Kidney (tissue), 13 donors: ENCODE measurements at regions not wholly inside any gene's neighbourhood (a gene's known extent, or its start where the extent isn't known, plus 50 kb on each side); places are given as distances from the start of the nearest gene placed in this dataset.
"Not testable (repeated sequence)": the region's sequence is repeated elsewhere in the genome, so short reads cannot be mapped to it uniquely, and the experiment has no call there.

Experiments used
- DNase-seq, 5 donors: peaks; one replicate each; pipeline ENCODE4 v3.0.0-alpha.2; 2013 to 2020
- FAIRE-seq: peaks from 2 replicates; lab custom pipeline; 2012; peaks lifted over from hg19 to GRCh38; lab: Jason Lieb, UNC
- H3K27ac ChIP-seq, 2 donors: one replicate each; pipeline ENCODE4 v1.7.0; 2013; ENCODE audit warnings: low read depth in 2 of 2, low read length in 2 of 2, inconsistent platforms in 1 of 2
- H3K27me3 ChIP-seq: one replicate; pipeline ENCODE4 v1.7.1; 2013; ENCODE audit warnings: low read length, inconsistent platforms; ENCODE audit not compliant: control insufficient read depth, insufficient read depth
- H3K36me3 ChIP-seq, 3 donors: one replicate each; pipeline versions ENCODE4 v1.7.0 to v1.7.1; 2013; ENCODE audit warnings: low read length in 3 of 3, control low read depth in 1 of 3, inconsistent platforms in 1 of 3; ENCODE audit not compliant: insufficient read depth in 3 of 3, control insufficient read depth in 2 of 3
- H3K4me1 ChIP-seq, 3 donors: one replicate each; pipeline versions ENCODE4 v1.7.0 to v1.7.1; 2013; ENCODE audit warnings: low read length in 3 of 3, inconsistent platforms in 1 of 3, low read depth in 1 of 3; ENCODE audit not compliant: control insufficient read depth in 2 of 3, insufficient read depth in 2 of 3
- H3K4me3 ChIP-seq, 3 donors: one replicate each; pipeline versions ENCODE4 v1.7.0 to v1.8.1; 2013; ENCODE audit warnings: low read length in 3 of 3, control low read depth in 1 of 3, inconsistent platforms in 1 of 3
- H3K9ac ChIP-seq, 3 donors: one replicate each; pipeline versions ENCODE4 v1.7.0 to v1.7.1; 2013; ENCODE audit warnings: low read length in 3 of 3, control low read depth in 1 of 3, inconsistent platforms in 1 of 3
- H3K9me3 ChIP-seq, 3 donors: one replicate each; pipeline versions ENCODE4 v1.7.0 to v1.7.1; 2013; ENCODE audit warnings: low read length in 3 of 3, control low read depth in 1 of 3, inconsistent platforms in 1 of 3; ENCODE audit not compliant: control insufficient read depth in 2 of 3, insufficient read depth in 1 of 3
- intact Hi-C: fragments of 100-400 bp; cut with DNase I; formaldehyde crosslinking; loops from one replicate; pipeline ENCODE4 v1.11.1; 2022
- TF ChIP-seq, protein P1 (sequence below): IDR thresholded peaks from 3 replicates; pipeline ENCODE4 v1.5.1; 2012; ENCODE audit warnings: mild to moderate bottlenecking, moderate library complexity, borderline replicate concordance; ENCODE audit not compliant: insufficient read depth; ENCODE audit errors: extremely low read depth
- donor health status: control.
- donor health status: control.
- donor health status: control.
- donor health status: control.
- donor health status: control.
- donor health status: DM: yes; HTN: yes; CAD: no.
- donor health status: Normal renal cell carcinoma (clear cell type).

DNA sequence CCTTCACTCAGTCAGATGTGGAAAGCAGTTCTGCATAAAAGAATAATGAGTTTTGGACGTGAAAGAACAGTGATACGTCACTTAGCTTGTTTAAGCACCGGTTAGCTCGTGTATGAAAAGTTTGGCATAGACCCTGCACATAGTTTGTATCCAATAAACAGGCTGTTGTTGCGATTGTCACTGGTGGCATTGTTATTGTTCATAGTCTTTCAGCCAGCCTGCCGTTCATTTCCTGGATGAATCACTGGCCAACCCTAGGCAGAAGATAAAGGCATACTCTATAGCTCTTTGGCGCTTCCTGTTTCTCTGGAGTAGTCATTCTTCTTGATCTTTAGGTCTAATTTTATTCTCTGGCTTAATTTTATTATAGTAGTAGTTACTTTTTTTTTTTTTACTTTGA lies 57.8 kb upstream of the ANKRD30A start:
- Histone ChIP-seq H3K36me3 (no peaks in the 10 kb centered on the region), H3K4me3 (no peak overlapping the region), H3K9ac (no peak overlapping the region), H3K4me1 (no peaks in the 10 kb centered on the region), H3K27me3 (no peaks in the 10 kb centered on the region), H3K27ac (no peak overlapping the region), H3K9me3 (no peaks in the 10 kb centered on the region)
- TF ChIP-seq, protein P1, sequence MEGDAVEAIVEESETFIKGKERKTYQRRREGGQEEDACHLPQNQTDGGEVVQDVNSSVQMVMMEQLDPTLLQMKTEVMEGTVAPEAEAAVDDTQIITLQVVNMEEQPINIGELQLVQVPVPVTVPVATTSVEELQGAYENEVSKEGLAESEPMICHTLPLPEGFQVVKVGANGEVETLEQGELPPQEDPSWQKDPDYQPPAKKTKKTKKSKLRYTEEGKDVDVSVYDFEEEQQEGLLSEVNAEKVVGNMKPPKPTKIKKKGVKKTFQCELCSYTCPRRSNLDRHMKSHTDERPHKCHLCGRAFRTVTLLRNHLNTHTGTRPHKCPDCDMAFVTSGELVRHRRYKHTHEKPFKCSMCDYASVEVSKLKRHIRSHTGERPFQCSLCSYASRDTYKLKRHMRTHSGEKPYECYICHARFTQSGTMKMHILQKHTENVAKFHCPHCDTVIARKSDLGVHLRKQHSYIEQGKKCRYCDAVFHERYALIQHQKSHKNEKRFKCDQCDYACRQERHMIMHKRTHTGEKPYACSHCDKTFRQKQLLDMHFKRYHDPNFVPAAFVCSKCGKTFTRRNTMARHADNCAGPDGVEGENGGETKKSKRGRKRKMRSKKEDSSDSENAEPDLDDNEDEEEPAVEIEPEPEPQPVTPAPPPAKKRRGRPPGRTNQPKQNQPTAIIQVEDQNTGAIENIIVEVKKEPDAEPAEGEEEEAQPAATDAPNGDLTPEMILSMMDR, result no peak
- intact Hi-C loops, result no loop called here
- DNase-seq (no peak), FAIRE-seq (no peak)

DNA sequence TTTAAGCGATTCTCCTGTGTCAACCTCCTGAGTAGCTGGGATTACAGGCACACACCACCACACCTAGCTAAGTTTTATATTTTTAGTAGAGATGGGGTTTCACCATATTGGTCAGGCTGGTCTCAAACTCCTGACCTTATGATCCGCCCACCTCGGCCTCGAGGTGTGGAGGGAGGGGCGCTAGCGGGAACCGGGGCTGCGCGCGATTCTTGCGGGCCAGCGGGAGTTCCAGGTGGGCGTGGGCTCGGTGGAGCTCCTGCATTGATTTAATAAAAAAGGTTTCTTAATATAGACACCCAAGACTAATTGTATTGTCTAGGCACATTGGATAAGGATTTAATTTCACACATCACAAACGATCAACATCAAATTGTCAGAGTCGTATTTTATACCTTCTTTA lies 63.1 kb upstream of the ANKRD30A start:
- H3K9ac ChIP-seq, H3K4me3 ChIP-seq, DNase-seq, H3K27ac ChIP-seq, intact Hi-C loops, H3K4me1 ChIP-seq, H3K27me3 ChIP-seq, H3K36me3 ChIP-seq, FAIRE-seq, H3K9me3 ChIP-seq: not testable (repeated sequence)

DNA sequence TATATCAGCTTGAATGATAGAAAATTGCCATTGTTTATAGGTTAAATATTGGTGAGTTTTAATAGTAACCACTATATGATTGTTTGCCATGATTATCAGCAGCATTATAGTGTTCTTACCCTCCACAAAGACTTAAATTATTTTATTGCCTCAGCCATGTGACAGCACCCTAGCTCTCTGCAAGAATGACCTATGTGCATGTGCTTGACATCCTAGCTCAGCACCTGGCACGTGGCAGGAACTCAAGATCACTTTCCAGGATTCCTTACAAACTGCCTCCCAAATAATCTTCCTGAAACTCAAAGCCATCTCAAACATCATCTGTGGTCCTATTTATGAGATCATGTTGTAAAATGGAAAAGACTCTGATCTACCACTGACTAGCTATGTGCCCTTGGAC lies 68.1 kb upstream of the ANKRD30A start:
- FAIRE-seq, result no peak

DNA sequence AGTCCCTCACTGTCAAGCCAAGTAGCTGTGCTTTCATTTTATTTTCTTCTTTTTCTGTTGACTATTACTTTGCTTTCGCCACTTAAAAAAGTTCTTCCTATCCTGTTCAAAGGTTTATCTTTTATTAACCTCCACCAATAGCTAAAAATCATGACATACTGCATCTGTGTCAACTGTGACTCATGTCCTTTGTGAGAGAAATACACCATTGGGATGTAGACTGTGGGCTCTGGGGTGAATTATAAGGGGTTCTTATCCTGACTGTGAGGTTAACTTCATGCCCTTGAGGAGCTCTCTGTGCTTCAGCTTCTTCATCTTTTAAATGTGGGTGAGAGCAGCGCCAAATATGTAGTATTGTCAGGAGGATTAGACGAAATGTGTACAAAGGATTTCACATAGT lies 71.9 kb upstream of the ANKRD30A start:
- DNase-seq (no peak), FAIRE-seq (no peak)
- Histone ChIP-seq H3K4me3 (no peak overlapping the region), H3K9me3 (no peaks in the 10 kb centered on the region), H3K27ac (no peak overlapping the region), H3K36me3 (no peaks in the 10 kb centered on the region), H3K9ac (no peak overlapping the region), H3K4me1 (no peaks in the 10 kb centered on the region), H3K27me3 (no peaks in the 10 kb centered on the region)
- TF ChIP-seq, protein P1, result no peak
- intact Hi-C loops, result no loop called here

More for the DNA sequence above, 68.1 kb upstream of the ANKRD30A start:
- Histone ChIP-seq H3K27me3 (no peaks in the 10 kb centered on the region), H3K4me1 (no peaks in the 10 kb centered on the region), H3K36me3 (no peaks in the 10 kb centered on the region), H3K9ac (no peak overlapping the region), H3K9me3 (no peaks in the 10 kb centered on the region), H3K27ac (no peak overlapping the region), H3K4me3 (no peak overlapping the region)
- intact Hi-C loops, result no loop called here
- no peak for DNase-seq
- TF ChIP-seq, protein P1, result no peak

DNA sequence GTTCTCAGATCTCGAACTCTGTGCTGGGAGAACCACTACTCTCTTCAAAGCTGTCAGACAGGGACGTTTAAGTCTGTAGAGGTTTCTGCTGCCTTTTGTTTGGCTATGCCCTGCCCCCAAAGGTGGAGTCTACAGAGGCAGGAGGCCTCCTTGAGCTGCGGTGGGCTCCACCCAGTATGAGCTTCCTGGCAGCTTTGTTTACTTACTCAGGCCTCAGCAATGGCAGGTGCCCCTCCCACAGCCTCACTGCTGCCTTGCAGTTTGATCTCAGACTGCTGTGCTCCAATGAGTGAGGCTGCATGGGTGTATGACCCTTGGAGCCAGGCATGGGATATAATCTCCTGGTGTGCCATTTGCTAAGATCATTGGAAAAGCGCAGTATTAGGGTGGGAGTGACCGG lies 75.4 kb upstream of the ANKRD30A start:
- H3K27me3 ChIP-seq, H3K4me3 ChIP-seq, FAIRE-seq, H3K27ac ChIP-seq, H3K4me1 ChIP-seq, intact Hi-C loops, H3K9me3 ChIP-seq, H3K36me3 ChIP-seq, H3K9ac ChIP-seq, DNase-seq: not testable (repeated sequence)

DNA sequence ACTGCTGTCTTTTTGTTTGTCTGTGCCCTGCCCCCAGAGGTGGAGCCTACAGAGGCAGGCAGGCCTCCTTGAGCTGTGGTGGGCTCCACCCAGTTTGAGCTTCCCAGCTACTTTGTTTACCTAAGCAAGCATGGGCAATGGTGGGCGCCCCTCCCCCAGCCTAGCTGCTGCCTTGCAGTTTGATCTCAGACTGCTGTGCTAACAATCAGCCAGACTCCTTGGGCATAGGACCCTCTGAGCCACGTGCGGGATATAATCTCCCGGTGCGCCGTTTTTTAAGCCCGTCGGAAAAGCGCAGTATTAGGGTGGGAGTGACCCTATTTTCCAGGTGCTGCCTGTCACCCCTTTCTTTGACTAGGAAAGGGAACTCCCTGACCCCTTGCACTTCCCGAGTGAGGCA lies 81.1 kb upstream of the ANKRD30A start:
- H3K36me3 ChIP-seq, intact Hi-C loops, H3K4me3 ChIP-seq, H3K27ac ChIP-seq, FAIRE-seq, H3K9ac ChIP-seq, H3K4me1 ChIP-seq, H3K9me3 ChIP-seq, H3K27me3 ChIP-seq: not testable (repeated sequence)
- DNase-seq, result peak in 1 of 5 donors; percentile 28
